OCI-LY1 (cell line): ENCODE measurements at regions not wholly inside any gene's neighbourhood (a gene's known extent, or its start where the extent isn't known, plus 50 kb on each side); places are given as distances from the start of the nearest gene placed in this dataset.

ENCODE experiments used
- CTCF ChIP-seq: fragments of 200-600 bp; sonication (generic), shearing (Covaris generic); IDR thresholded peaks from 2 replicates; pipeline ENCODE4 v1.5.1; 2017; ENCODE audit warnings: mild to moderate bottlenecking, antibody characterized with exemption, low read length, moderate library complexity, mixed read lengths
- EZH2 ChIP-seq: fragments of 200-600 bp; sonication (generic), shearing (Covaris generic); IDR thresholded peaks from 2 replicates; pipeline ENCODE4 v1.8.0; 2017; ENCODE audit warnings: borderline replicate concordance, mixed run types, mild to moderate bottlenecking, antibody characterized with exemption, low read length, moderate library complexity, mixed read lengths

GRCh38 chr6:170021579-170021978 is 269.3 kb downstream of the DLL1 start:
- TF ChIP-seq CTCF (no peak), EZH2 (no peak)
